Vagina (tissue), 2 donors: ENCODE measurements at regions not wholly inside any gene's neighbourhood (a gene's known extent, or its start where the extent isn't known, plus 50 kb on each side); places are given as distances from the start of the nearest gene placed in this dataset.

Source experiments
- DNase-seq, 2 donors: peaks; one replicate each; pipeline ENCODE4 v3.0.0-alpha.2; 2017; ENCODE audit errors: extremely low spot score in 2 of 2
- H3K27ac ChIP-seq: fragments of 200-600 bp; sonication (generic); one replicate; pipeline ENCODE4 v1.5.1; 2019
- H3K27me3 ChIP-seq: fragments of 200-600 bp; sonication (generic); one replicate; pipeline ENCODE4 v1.5.1; 2019
- H3K36me3 ChIP-seq, 2 donors: fragments of 200-600 bp; sonication (generic); one replicate each; pipeline ENCODE4 v1.5.1; 2017 to 2019
- H3K4me1 ChIP-seq: fragments of 200-600 bp; sonication (generic); one replicate; pipeline ENCODE4 v1.5.1; 2019
- H3K4me3 ChIP-seq, 2 donors: fragments of 200-600 bp; sonication (generic); 1 replicate in 1 of 2; 2 replicates in 1 of 2; pipeline ENCODE4 v1.5.1; 2016 to 2019
- H3K9me3 ChIP-seq: fragments of 200-600 bp; sonication (generic); one replicate; pipeline ENCODE4 v1.5.1; 2019
- CTCF ChIP-seq, 3 experiments: fragments of 450-650 bp in 2 of 3; fragments of 200-600 bp in 1 of 3; sonication (generic) in 1 of 3; IDR thresholded peaks; one replicate each; pipeline ENCODE4 v1.5.1; 2017 to 2019; ENCODE audit warnings: antibody characterized with exemption in 3 of 3, mild to moderate bottlenecking in 2 of 3, moderate library complexity in 2 of 3
- POLR2A ChIP-seq, 2 donors: fragments of 450-650 bp; IDR thresholded peaks; one replicate each; pipeline ENCODE4 v1.6.1; 2017; ENCODE audit warnings: antibody characterized with exemption in 2 of 2, mild to moderate bottlenecking in 2 of 2, moderate library complexity in 2 of 2
- POLR2AphosphoS5 ChIP-seq, 2 donors: sonication (generic); formaldehyde crosslinking; IDR thresholded peaks; one replicate each; pipeline ENCODE4 v1.9.0; 2017; ENCODE audit warnings: antibody characterized with exemption in 2 of 2, mild to moderate bottlenecking in 2 of 2, low read depth in 1 of 2; ENCODE audit not compliant: insufficient read depth in 1 of 2
- intact Hi-C: fragments of 100-400 bp; cut with DNase I; formaldehyde crosslinking; loops from one replicate; pipeline ENCODE4 v1.15.1; 2023

- TF ChIP-seq POLR2A (IDR thresholded peaks at IDR 0.05) (no peak), POLR2AphosphoS5 (IDR thresholded peaks at IDR 0.05; ENCODE audit: insufficient read depth in 1 of 2, low read depth in 1 of 2) (no peak), CTCF (IDR thresholded peaks at IDR 0.05) (no peak)
- no peak for DNase-seq
- Histone ChIP-seq H3K27me3 (no peaks in the 10 kb centered on the region), H3K36me3 (no peaks in the 10 kb centered on the region), H3K9me3 (no peaks in the 10 kb centered on the region), H3K4me1 (peaks cover 14% of the 10 kb centered on the region), H3K4me3 (no peak overlapping the region), H3K27ac (no peak overlapping the region)
- intact Hi-C loops, result no loop called here
These were observed 76.8 kb upstream of the THUMPD2 start for GRCh38 chr2:39855856-39856255.

DNA sequence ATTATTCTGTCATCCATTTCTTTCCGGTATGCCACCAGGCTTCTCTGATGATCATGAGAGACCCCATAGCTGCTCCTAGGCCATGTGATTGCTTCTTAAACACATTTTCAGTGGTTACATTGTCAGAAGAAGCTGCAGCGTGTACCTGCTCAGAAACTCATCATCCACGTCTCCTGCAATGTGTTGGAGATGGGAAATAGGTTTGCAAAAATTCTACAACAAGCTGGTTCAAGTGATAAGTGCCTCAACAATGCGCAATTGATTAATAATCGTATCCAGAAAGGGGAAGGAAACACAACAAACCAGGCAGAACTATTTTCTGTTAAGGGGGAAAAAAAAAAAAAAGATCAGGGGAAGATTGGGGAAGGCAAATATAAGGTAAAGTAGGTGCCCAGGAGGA, 75.7 kb upstream of the THUMPD2 start:
- H3K9me3 ChIP-seq, result no peaks in the 10 kb centered on the region
- TF ChIP-seq POLR2A (IDR thresholded peaks at IDR 0.05) (no peak), CTCF (IDR thresholded peaks at IDR 0.05) (no peak), POLR2AphosphoS5 (IDR thresholded peaks at IDR 0.05; ENCODE audit: insufficient read depth in 1 of 2, low read depth in 1 of 2) (no peak)
- no peak for DNase-seq
- no peak overlapping the region for H3K4me3 ChIP-seq
- peaks cover 14% of the 10 kb centered on the region for H3K4me1 ChIP-seq
- intact Hi-C loops, result no loop called here
- no peaks in the 10 kb centered on the region for H3K27me3 ChIP-seq
- H3K27ac ChIP-seq, result no peak overlapping the region
- no peaks in the 10 kb centered on the region for H3K36me3 ChIP-seq

GRCh38 chr2:39852831-39853230, 73.8 kb upstream of the THUMPD2 start:
- DNase-seq, result no peak
- intact Hi-C loops, result no loop called here
- H3K27ac ChIP-seq, result no peak overlapping the region
- TF ChIP-seq POLR2AphosphoS5 (IDR thresholded peaks at IDR 0.05; ENCODE audit: insufficient read depth in 1 of 2, low read depth in 1 of 2) (no peak), CTCF (IDR thresholded peaks at IDR 0.05) (no peak), POLR2A (IDR thresholded peaks at IDR 0.05) (no peak)
- no peaks in the 10 kb centered on the region for H3K27me3 ChIP-seq
- H3K9me3 ChIP-seq, result no peaks in the 10 kb centered on the region
- no peaks in the 10 kb centered on the region for H3K36me3 ChIP-seq
- H3K4me1 ChIP-seq, result peaks cover 14% of the 10 kb centered on the region
- H3K4me3 ChIP-seq, result no peak overlapping the region

DNA sequence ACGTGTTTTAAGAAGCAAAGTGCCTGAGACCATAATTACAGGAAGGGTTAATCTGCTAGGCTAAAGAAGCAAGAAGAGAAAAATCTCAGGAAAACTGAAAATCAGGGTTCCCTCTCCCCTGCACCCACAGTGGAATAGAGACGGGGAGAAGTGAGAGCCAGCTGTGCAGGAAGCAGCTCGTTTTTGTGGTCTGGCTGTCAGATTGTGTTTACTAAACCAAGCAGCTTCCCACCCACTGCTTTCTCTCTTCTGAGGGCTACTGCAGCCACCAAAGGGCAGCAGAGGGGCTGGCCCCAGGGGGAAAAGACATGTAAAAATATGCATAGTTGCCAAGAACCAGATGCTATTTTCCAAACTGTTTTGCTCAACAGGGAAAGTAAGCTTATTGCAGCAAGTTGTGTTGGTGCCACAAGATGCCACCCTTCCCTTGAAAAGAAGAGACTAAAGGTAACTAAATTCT, 72.6 kb upstream of the THUMPD2 start:
- no peak for DNase-seq
- H3K36me3 ChIP-seq, result no peaks in the 10 kb centered on the region
- TF ChIP-seq POLR2AphosphoS5 (IDR thresholded peaks at IDR 0.05; ENCODE audit: insufficient read depth in 1 of 2, low read depth in 1 of 2), result no peak
- TF ChIP-seq CTCF (IDR thresholded peaks at IDR 0.05), result no peak
- TF ChIP-seq POLR2A (IDR thresholded peaks at IDR 0.05), result no peak
- intact Hi-C loops, result no loop called here
- peaks cover 14% of the 10 kb centered on the region for H3K4me1 ChIP-seq
- H3K27me3 ChIP-seq, result no peaks in the 10 kb centered on the region
- no peak overlapping the region for H3K27ac ChIP-seq
- no peak overlapping the region for H3K4me3 ChIP-seq
- no peaks in the 10 kb centered on the region for H3K9me3 ChIP-seq

GRCh38 chr2:39851251-39851650, 72.2 kb upstream of the THUMPD2 start:
- TF ChIP-seq CTCF (IDR thresholded peaks at IDR 0.05) (no peak), POLR2AphosphoS5 (IDR thresholded peaks at IDR 0.05; ENCODE audit: insufficient read depth in 1 of 2, low read depth in 1 of 2) (no peak), POLR2A (IDR thresholded peaks at IDR 0.05) (no peak)
- Histone ChIP-seq H3K4me3 (no peak overlapping the region), H3K27me3 (no peaks in the 10 kb centered on the region), H3K27ac (no peak overlapping the region), H3K36me3 (no peaks in the 10 kb centered on the region), H3K9me3 (no peaks in the 10 kb centered on the region), H3K4me1 (peaks cover 14% of the 10 kb centered on the region)
- DNase-seq, result no peak
- intact Hi-C loops, result no loop called here
